ENCODE measurements at regions not wholly inside any gene's neighbourhood (a gene's known extent, or its start where the extent isn't known, plus 50 kb on each side); places are given as distances from the start of the nearest gene placed in this dataset.

DNA sequence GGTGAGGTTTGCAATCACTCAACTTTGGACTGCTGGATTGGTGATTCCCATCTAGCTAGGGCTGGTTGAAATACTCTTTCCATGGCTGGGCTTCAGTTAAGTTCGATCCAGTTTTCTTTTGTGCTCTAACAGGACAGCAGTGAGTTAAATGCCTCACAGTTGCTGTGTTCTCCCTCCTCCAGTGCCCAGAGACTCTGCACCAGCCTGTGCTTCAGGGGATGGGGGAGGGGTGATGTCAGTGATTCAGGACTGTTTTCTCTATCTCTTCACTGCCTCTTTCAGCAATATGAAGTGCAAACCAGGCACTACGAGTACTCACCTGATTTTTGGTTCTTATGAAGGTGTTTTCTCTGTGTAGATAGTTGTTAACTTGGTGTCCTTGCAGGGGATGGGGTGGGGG lies 88.2 kb upstream of the FAM83B start:
- H3K36me3 ChIP-seq (ENCODE audit: control insufficient read depth in 2 of 2, insufficient read depth in 2 of 2, low read length in 1 of 2), result no peaks in the 10 kb centered on the region
- H3K9me3 ChIP-seq (ENCODE audit: control insufficient read depth in 2 of 2, insufficient read depth in 1 of 2, low read depth in 1 of 2, low read length in 1 of 2), result no peaks in the 10 kb centered on the region
- H3K4me3 ChIP-seq (ENCODE audit: low read depth in 1 of 2, low read length in 2 of 2), result no peak overlapping the region
- no peaks in the 10 kb centered on the region for H3K4me1 ChIP-seq (ENCODE audit: control insufficient read depth in 2 of 2, insufficient read depth in 2 of 2, low read length in 1 of 2)
- H3K27me3 ChIP-seq (ENCODE audit: control insufficient read depth in 1 of 2, insufficient read depth in 2 of 2, low read length in 2 of 2), result no peaks in the 10 kb centered on the region
- WGBS, 2 donors, result 74 to 82% methylated on average over 2 of the region's 2 CpGs
- no peak overlapping the region for H3K27ac ChIP-seq (ENCODE audit: low read depth in 2 of 2, low read length in 1 of 2)

GRCh38 chr6:54768494-54768893 lies 78.1 kb upstream of the FAM83B start:
- H3K4me1 ChIP-seq (ENCODE audit: control insufficient read depth in 2 of 2, insufficient read depth in 2 of 2, low read length in 1 of 2), result no peaks in the 10 kb centered on the region
- no peaks in the 10 kb centered on the region for H3K36me3 ChIP-seq (ENCODE audit: control insufficient read depth in 2 of 2, insufficient read depth in 2 of 2, low read length in 1 of 2)
- no peaks in the 10 kb centered on the region for H3K9me3 ChIP-seq (ENCODE audit: control insufficient read depth in 2 of 2, insufficient read depth in 1 of 2, low read depth in 1 of 2, low read length in 1 of 2)
- no peaks in the 10 kb centered on the region for H3K27me3 ChIP-seq (ENCODE audit: control insufficient read depth in 1 of 2, insufficient read depth in 2 of 2, low read length in 2 of 2)
- H3K27ac ChIP-seq (ENCODE audit: low read depth in 2 of 2, low read length in 1 of 2), result no peak overlapping the region
- 94 to 98% methylated on average over 1 of the region's 1 CpG for WGBS, 2 donors
- no peak overlapping the region for H3K4me3 ChIP-seq (ENCODE audit: low read depth in 1 of 2, low read length in 2 of 2)

GRCh38 chr6:54770328-54770727 lies 76.2 kb upstream of the FAM83B start:
- Histone ChIP-seq H3K36me3 (ENCODE audit: control insufficient read depth in 2 of 2, insufficient read depth in 2 of 2, low read length in 1 of 2) (no peaks in the 10 kb centered on the region), H3K9me3 (ENCODE audit: control insufficient read depth in 2 of 2, insufficient read depth in 1 of 2, low read depth in 1 of 2, low read length in 1 of 2) (no peaks in the 10 kb centered on the region), H3K27me3 (ENCODE audit: control insufficient read depth in 1 of 2, insufficient read depth in 2 of 2, low read length in 2 of 2) (no peaks in the 10 kb centered on the region), H3K27ac (ENCODE audit: low read depth in 2 of 2, low read length in 1 of 2) (no peak overlapping the region), H3K4me1 (ENCODE audit: control insufficient read depth in 2 of 2, insufficient read depth in 2 of 2, low read length in 1 of 2) (no peaks in the 10 kb centered on the region), H3K4me3 (ENCODE audit: low read depth in 1 of 2, low read length in 2 of 2) (no peak overlapping the region)
- 96 to 97% methylated on average over 12 of the region's 12 CpGs for WGBS, 2 donors

GRCh38 chr6:54771968-54772367 lies 74.6 kb upstream of the FAM83B start:
- H3K4me3 ChIP-seq (ENCODE audit: low read depth in 1 of 2, low read length in 2 of 2), result no peak overlapping the region
- H3K36me3 ChIP-seq (ENCODE audit: control insufficient read depth in 2 of 2, insufficient read depth in 2 of 2, low read length in 1 of 2), result no peaks in the 10 kb centered on the region
- H3K4me1 ChIP-seq (ENCODE audit: control insufficient read depth in 2 of 2, insufficient read depth in 2 of 2, low read length in 1 of 2), result no peaks in the 10 kb centered on the region
- H3K27me3 ChIP-seq (ENCODE audit: control insufficient read depth in 1 of 2, insufficient read depth in 2 of 2, low read length in 2 of 2), result no peaks in the 10 kb centered on the region
- H3K9me3 ChIP-seq (ENCODE audit: control insufficient read depth in 2 of 2, insufficient read depth in 1 of 2, low read depth in 1 of 2, low read length in 1 of 2), result no peaks in the 10 kb centered on the region
- no peak overlapping the region for H3K27ac ChIP-seq (ENCODE audit: low read depth in 2 of 2, low read length in 1 of 2)
- WGBS, 2 donors, result 83 to 87% methylated on average over 3 of the region's 3 CpGs

- Histone ChIP-seq H3K36me3 (ENCODE audit: control insufficient read depth in 2 of 2, insufficient read depth in 2 of 2, low read length in 1 of 2) (no peaks in the 10 kb centered on the region), H3K9me3 (ENCODE audit: control insufficient read depth in 2 of 2, insufficient read depth in 1 of 2, low read depth in 1 of 2, low read length in 1 of 2) (no peaks in the 10 kb centered on the region), H3K4me3 (ENCODE audit: low read depth in 1 of 2, low read length in 2 of 2) (no peak overlapping the region), H3K4me1 (ENCODE audit: control insufficient read depth in 2 of 2, insufficient read depth in 2 of 2, low read length in 1 of 2) (no peaks in the 10 kb centered on the region), H3K27ac (ENCODE audit: low read depth in 2 of 2, low read length in 1 of 2) (no peak overlapping the region), H3K27me3 (ENCODE audit: control insufficient read depth in 1 of 2, insufficient read depth in 2 of 2, low read length in 2 of 2) (no peaks in the 10 kb centered on the region)
- WGBS, 2 donors, result 82 to 83% methylated on average over 2 of the region's 2 CpGs
Observed at GRCh38 chr6:54772610-54773009, 74.0 kb upstream of the FAM83B start.

DNA sequence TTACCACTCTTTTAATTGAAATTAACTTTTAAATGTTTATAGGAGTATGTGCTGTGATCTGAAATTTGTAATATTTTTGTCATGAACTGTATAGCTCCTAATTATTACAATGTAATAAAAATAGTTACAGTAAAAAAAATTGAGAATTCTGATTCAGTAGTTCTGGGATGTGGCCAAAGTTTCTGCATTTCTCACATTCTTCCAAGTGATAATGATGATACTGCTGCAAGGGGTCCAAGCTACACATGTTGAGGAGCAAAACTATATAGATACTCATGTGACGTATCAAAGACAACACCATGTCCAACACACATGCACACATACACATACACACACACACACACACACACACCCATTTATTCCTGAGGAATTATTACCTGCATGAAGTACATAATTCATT lies 71.0 kb upstream of the FAM83B start:
- Histone ChIP-seq H3K9me3 (ENCODE audit: control insufficient read depth in 2 of 2, insufficient read depth in 1 of 2, low read depth in 1 of 2, low read length in 1 of 2) (no peaks in the 10 kb centered on the region), H3K4me3 (ENCODE audit: low read depth in 1 of 2, low read length in 2 of 2) (no peak overlapping the region), H3K27me3 (ENCODE audit: control insufficient read depth in 1 of 2, insufficient read depth in 2 of 2, low read length in 2 of 2) (no peaks in the 10 kb centered on the region), H3K36me3 (ENCODE audit: control insufficient read depth in 2 of 2, insufficient read depth in 2 of 2, low read length in 1 of 2) (no peaks in the 10 kb centered on the region), H3K27ac (ENCODE audit: low read depth in 2 of 2, low read length in 1 of 2) (no peak overlapping the region), H3K4me1 (ENCODE audit: control insufficient read depth in 2 of 2, insufficient read depth in 2 of 2, low read length in 1 of 2) (no peaks in the 10 kb centered on the region)
- 81 to 88% methylated on average over 1 of the region's 1 CpG for WGBS, 2 donors

DNA sequence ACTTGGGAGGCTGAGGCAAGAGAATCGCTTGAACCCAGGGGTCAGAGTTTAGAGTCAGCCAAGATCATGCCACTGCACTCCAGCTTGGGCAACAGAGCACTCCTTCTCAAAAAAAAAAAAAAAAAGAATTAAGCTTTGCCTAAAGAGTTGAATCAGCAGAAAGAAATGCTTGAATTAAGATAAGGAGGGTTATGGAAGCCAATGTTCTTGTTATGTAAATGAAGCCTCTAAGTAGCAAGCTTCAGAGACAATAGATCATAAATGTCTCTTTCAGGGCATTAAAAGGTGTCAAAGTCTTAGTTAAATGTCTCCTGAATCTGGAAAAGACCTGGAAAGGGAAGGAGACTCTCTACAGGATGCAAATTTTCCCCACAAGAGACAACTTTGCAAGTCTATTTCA lies 69.7 kb upstream of the FAM83B start:
- Histone ChIP-seq H3K4me3 (ENCODE audit: low read depth in 1 of 2, low read length in 2 of 2) (no peak overlapping the region), H3K9me3 (ENCODE audit: control insufficient read depth in 2 of 2, insufficient read depth in 1 of 2, low read depth in 1 of 2, low read length in 1 of 2) (no peaks in the 10 kb centered on the region), H3K4me1 (ENCODE audit: control insufficient read depth in 2 of 2, insufficient read depth in 2 of 2, low read length in 1 of 2) (no peaks in the 10 kb centered on the region), H3K27me3 (ENCODE audit: control insufficient read depth in 1 of 2, insufficient read depth in 2 of 2, low read length in 2 of 2) (no peaks in the 10 kb centered on the region), H3K36me3 (ENCODE audit: control insufficient read depth in 2 of 2, insufficient read depth in 2 of 2, low read length in 1 of 2) (no peaks in the 10 kb centered on the region), H3K27ac (ENCODE audit: low read depth in 2 of 2, low read length in 1 of 2) (no peak overlapping the region)
- whole genome bisulfite sequencing, 2 donors, result 96 to 100% methylated on average over 1 of the region's 1 CpG

DNA sequence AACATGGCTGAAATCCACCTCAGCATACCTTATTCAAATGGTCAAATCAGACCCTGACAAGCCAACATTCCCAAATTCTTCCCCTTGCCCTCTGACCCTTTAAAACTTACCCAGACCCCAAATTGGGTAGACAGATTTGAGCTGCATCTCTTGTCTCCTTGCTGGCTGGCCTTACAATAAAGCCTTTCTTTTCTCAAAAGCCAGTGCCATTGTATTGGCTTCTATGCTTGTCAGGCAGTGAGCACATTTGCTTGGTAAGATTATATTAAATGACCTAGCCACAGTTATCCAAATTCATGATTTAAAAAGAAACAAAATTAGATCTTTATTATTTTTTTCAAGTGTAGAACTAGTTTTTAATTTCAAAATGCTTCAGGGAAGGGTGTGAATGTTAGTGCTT lies 67.8 kb upstream of the FAM83B start:
- Histone ChIP-seq H3K27ac (ENCODE audit: low read depth in 2 of 2, low read length in 1 of 2) (no peak overlapping the region), H3K36me3 (ENCODE audit: control insufficient read depth in 2 of 2, insufficient read depth in 2 of 2, low read length in 1 of 2) (no peaks in the 10 kb centered on the region), H3K9me3 (ENCODE audit: control insufficient read depth in 2 of 2, insufficient read depth in 1 of 2, low read depth in 1 of 2, low read length in 1 of 2) (no peaks in the 10 kb centered on the region), H3K4me3 (ENCODE audit: low read depth in 1 of 2, low read length in 2 of 2) (no peak overlapping the region), H3K27me3 (ENCODE audit: control insufficient read depth in 1 of 2, insufficient read depth in 2 of 2, low read length in 2 of 2) (no peaks in the 10 kb centered on the region), H3K4me1 (ENCODE audit: control insufficient read depth in 2 of 2, insufficient read depth in 2 of 2, low read length in 1 of 2) (no peaks in the 10 kb centered on the region)

DNA sequence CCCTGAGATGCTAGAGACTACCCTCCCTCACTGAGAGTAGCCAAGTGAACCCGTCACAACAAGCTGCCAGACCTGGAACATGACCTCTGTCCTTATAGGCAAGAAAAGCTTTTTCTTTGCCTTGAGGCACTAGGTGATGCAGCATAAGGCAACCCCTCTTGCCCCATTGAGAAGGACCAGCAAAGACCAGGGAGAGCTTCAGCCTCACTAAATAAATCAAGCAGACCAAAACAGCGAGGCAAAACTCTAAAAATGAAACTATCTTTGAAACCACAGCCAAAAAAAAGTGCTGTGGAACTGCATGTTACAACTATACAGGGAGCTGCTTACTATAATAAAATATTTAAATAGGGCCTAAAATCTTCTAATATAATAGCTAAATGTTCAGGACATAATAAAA lies 62.6 kb upstream of the FAM83B start:
- 35 to 71% methylated on average over 2 of the region's 2 CpGs for WGBS, 2 donors

GRCh38 chr6:54786154-54786553 lies 60.4 kb upstream of the FAM83B start:
- Histone ChIP-seq H3K27ac (ENCODE audit: low read depth in 2 of 2, low read length in 1 of 2) (no peak overlapping the region), H3K27me3 (ENCODE audit: control insufficient read depth in 1 of 2, insufficient read depth in 2 of 2, low read length in 2 of 2) (no peaks in the 10 kb centered on the region), H3K36me3 (ENCODE audit: control insufficient read depth in 2 of 2, insufficient read depth in 2 of 2, low read length in 1 of 2) (no peaks in the 10 kb centered on the region), H3K4me1 (ENCODE audit: control insufficient read depth in 2 of 2, insufficient read depth in 2 of 2, low read length in 1 of 2) (no peaks in the 10 kb centered on the region), H3K9me3 (ENCODE audit: control insufficient read depth in 2 of 2, insufficient read depth in 1 of 2, low read depth in 1 of 2, low read length in 1 of 2) (no peaks in the 10 kb centered on the region), H3K4me3 (ENCODE audit: low read depth in 1 of 2, low read length in 2 of 2) (no peak overlapping the region)
- WGBS, 2 donors, result 89 to 92% methylated on average over 2 of the region's 2 CpGs

More for the DNA sequence above, 62.6 kb upstream of the FAM83B start:
- Histone ChIP-seq H3K9me3 (ENCODE audit: control insufficient read depth in 2 of 2, insufficient read depth in 1 of 2, low read depth in 1 of 2, low read length in 1 of 2) (no peaks in the 10 kb centered on the region), H3K4me3 (ENCODE audit: low read depth in 1 of 2, low read length in 2 of 2) (no peak overlapping the region), H3K36me3 (ENCODE audit: control insufficient read depth in 2 of 2, insufficient read depth in 2 of 2, low read length in 1 of 2) (no peaks in the 10 kb centered on the region), H3K4me1 (ENCODE audit: control insufficient read depth in 2 of 2, insufficient read depth in 2 of 2, low read length in 1 of 2) (no peaks in the 10 kb centered on the region), H3K27me3 (ENCODE audit: control insufficient read depth in 1 of 2, insufficient read depth in 2 of 2, low read length in 2 of 2) (no peaks in the 10 kb centered on the region), H3K27ac (ENCODE audit: low read depth in 2 of 2, low read length in 1 of 2) (no peak overlapping the region)
